Kidney (tissue), 13 donors: ENCODE measurements at regions not wholly inside any gene's neighbourhood (a gene's known extent, or its start where the extent isn't known, plus 50 kb on each side); places are given as distances from the start of the nearest gene placed in this dataset.

Experiments
- DNase-seq, 5 donors: peaks; one replicate each; pipeline ENCODE4 v3.0.0-alpha.2; 2013 to 2020
- FAIRE-seq: peaks from 2 replicates; lab custom pipeline; 2012; peaks lifted over from hg19 to GRCh38; lab: Jason Lieb, UNC
- H3K27ac ChIP-seq, 2 donors: one replicate each; pipeline ENCODE4 v1.7.0; 2013; ENCODE audit warnings: low read depth in 2 of 2, low read length in 2 of 2, inconsistent platforms in 1 of 2
- H3K27me3 ChIP-seq: one replicate; pipeline ENCODE4 v1.7.1; 2013; ENCODE audit warnings: low read length, inconsistent platforms; ENCODE audit not compliant: control insufficient read depth, insufficient read depth
- H3K36me3 ChIP-seq, 3 donors: one replicate each; pipeline versions ENCODE4 v1.7.0 to v1.7.1; 2013; ENCODE audit warnings: low read length in 3 of 3, control low read depth in 1 of 3, inconsistent platforms in 1 of 3; ENCODE audit not compliant: insufficient read depth in 3 of 3, control insufficient read depth in 2 of 3
- H3K4me1 ChIP-seq, 3 donors: one replicate each; pipeline versions ENCODE4 v1.7.0 to v1.7.1; 2013; ENCODE audit warnings: low read length in 3 of 3, inconsistent platforms in 1 of 3, low read depth in 1 of 3; ENCODE audit not compliant: control insufficient read depth in 2 of 3, insufficient read depth in 2 of 3
- H3K4me3 ChIP-seq, 3 donors: one replicate each; pipeline versions ENCODE4 v1.7.0 to v1.8.1; 2013; ENCODE audit warnings: low read length in 3 of 3, control low read depth in 1 of 3, inconsistent platforms in 1 of 3
- H3K9ac ChIP-seq, 3 donors: one replicate each; pipeline versions ENCODE4 v1.7.0 to v1.7.1; 2013; ENCODE audit warnings: low read length in 3 of 3, control low read depth in 1 of 3, inconsistent platforms in 1 of 3
- H3K9me3 ChIP-seq, 3 donors: one replicate each; pipeline versions ENCODE4 v1.7.0 to v1.7.1; 2013; ENCODE audit warnings: low read length in 3 of 3, control low read depth in 1 of 3, inconsistent platforms in 1 of 3; ENCODE audit not compliant: control insufficient read depth in 2 of 3, insufficient read depth in 1 of 3
- intact Hi-C: fragments of 100-400 bp; cut with DNase I; formaldehyde crosslinking; loops from one replicate; pipeline ENCODE4 v1.11.1; 2022
- TF ChIP-seq, protein P1 (sequence below): IDR thresholded peaks from 3 replicates; pipeline ENCODE4 v1.5.1; 2012; ENCODE audit warnings: mild to moderate bottlenecking, moderate library complexity, borderline replicate concordance; ENCODE audit not compliant: insufficient read depth; ENCODE audit errors: extremely low read depth
- donor health status: control.
- donor health status: control.
- donor health status: control.
- donor health status: control.
- donor health status: control.
- donor health status: DM: yes; HTN: yes; CAD: no.
- donor health status: Normal renal cell carcinoma (clear cell type).

DNA sequence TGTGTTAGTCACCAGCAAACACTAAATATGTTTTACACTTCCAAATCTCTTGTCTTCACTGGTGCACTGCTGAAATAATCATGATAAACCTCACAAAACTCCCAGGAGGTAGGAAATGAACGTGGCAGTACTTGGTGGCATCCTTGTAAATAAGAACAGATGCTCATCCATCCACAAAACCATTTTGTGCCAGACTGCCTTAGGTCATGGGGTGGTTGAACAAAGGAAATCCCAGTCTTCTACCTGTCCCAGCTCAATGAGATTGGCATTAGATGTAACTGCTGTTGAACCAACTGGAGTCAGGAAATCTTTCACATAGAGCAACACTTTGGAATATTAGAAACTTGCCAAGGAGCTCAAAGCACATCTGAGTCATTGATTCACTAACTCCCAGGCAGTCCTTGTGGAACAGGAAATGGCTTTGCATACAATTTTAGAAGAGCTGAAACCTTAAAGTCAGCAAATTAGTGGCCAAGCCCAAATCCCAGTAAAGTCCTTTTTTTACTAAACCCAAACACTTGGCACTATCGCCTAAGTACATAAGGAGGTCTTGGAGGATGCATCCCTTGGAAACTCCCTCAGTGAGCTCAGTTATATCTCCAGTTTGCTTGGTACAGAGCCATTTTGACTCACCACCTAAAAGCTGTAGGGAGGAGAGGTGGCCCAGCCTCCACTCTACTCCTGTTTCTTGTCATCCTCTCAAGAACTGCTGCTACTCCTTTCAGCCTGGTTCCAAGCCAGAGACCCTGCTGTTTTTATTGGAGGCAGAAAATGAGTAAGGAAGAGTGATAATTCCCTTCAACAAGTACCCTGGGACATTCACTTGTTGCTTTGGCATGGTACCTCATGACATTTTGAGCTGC lies 208.0 kb downstream of the NOVA1 start:
- TF ChIP-seq, protein P1, sequence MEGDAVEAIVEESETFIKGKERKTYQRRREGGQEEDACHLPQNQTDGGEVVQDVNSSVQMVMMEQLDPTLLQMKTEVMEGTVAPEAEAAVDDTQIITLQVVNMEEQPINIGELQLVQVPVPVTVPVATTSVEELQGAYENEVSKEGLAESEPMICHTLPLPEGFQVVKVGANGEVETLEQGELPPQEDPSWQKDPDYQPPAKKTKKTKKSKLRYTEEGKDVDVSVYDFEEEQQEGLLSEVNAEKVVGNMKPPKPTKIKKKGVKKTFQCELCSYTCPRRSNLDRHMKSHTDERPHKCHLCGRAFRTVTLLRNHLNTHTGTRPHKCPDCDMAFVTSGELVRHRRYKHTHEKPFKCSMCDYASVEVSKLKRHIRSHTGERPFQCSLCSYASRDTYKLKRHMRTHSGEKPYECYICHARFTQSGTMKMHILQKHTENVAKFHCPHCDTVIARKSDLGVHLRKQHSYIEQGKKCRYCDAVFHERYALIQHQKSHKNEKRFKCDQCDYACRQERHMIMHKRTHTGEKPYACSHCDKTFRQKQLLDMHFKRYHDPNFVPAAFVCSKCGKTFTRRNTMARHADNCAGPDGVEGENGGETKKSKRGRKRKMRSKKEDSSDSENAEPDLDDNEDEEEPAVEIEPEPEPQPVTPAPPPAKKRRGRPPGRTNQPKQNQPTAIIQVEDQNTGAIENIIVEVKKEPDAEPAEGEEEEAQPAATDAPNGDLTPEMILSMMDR, result no peak
- Histone ChIP-seq H3K4me1 (peaks cover 0 to 4% (median 3%) of the 10 kb centered on the region in 3 donors), H3K27me3 (no peaks in the 10 kb centered on the region), H3K4me3 (no peak overlapping the region), H3K9me3 (no peaks in the 10 kb centered on the region), H3K36me3 (no peaks in the 10 kb centered on the region), H3K9ac (no peak overlapping the region), H3K27ac (no peak overlapping the region)
- intact Hi-C loops, result no loop called here
- DNase-seq (no peak), FAIRE-seq (no peak)

DNA sequence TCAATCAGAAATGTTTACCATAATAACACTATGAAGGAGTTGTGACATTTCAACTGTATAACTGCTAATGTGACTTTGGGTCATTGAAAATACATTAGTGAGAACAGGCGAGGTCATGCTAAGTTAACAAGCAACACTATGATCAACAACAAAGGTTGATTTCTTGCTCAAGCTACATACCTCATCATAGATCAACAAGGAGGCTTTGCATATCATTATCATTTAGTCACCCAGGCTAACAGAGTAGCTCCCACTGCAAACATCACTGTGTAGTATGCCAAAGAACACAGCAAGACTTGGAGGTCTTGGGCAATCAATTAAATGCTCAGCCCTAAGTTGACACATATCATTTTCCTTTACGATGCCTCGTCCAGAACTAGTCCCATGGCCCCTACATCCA lies 212.5 kb downstream of the NOVA1 start:
- no peak for FAIRE-seq
- Histone ChIP-seq H3K9ac (no peak overlapping the region), H3K27ac (no peak overlapping the region), H3K9me3 (no peaks in the 10 kb centered on the region), H3K27me3 (no peaks in the 10 kb centered on the region), H3K36me3 (no peaks in the 10 kb centered on the region), H3K4me1 (no peaks in the 10 kb centered on the region), H3K4me3 (no peak overlapping the region)
- TF ChIP-seq, protein P1, result no peak
- intact Hi-C loops, result no loop called here
- DNase-seq, result no peak

DNA sequence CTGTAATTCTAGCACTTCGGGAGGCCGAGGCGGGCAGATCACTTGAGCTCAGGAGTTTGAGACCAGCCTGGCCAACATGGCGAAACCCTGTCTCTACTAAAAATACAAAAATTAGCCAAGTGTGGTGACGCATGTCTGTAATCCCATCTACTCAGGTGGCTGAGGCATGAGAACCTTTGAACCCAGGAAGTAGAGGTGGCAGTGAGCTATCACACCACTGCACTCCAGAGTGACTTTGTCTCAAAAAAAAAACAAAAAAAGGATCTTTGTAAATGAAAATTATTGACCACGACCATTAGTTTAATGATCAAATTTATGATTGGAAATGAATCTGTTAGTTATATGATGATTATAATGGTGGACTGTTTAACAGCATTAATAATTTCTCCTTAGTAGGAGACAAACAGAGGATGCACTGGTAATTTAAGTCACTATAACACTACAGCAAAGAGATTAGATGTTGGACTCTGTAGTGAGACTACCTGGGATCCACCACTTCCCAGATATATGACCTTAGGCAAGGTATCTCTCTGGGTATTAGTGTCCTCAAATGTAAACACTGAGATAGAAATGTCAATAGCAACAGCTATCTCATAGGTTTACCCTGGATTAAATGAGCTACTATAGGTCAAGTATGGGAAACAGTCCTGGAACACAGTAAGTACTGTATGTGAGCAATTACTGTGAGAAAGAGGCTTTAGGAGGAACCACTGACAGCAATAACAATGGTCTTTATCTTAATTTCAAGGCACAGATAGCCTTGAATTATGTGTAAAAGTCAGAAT lies 214.7 kb downstream of the NOVA1 start:
- Histone ChIP-seq H3K27ac (no peak overlapping the region), H3K36me3 (no peaks in the 10 kb centered on the region), H3K27me3 (no peaks in the 10 kb centered on the region), H3K9me3 (no peaks in the 10 kb centered on the region), H3K9ac (no peak overlapping the region), H3K4me1 (no peaks in the 10 kb centered on the region), H3K4me3 (no peak overlapping the region)
- FAIRE-seq, result no peak
- intact Hi-C loops, result no loop called here
- no peak for DNase-seq
- TF ChIP-seq, protein P1, result no peak
